NCI-H748 (cell line): ENCODE measurements at regions not wholly inside any gene's neighbourhood (a gene's known extent, or its start where the extent isn't known, plus 50 kb on each side); places are given as distances from the start of the nearest gene placed in this dataset.
"Not testable (repeated sequence)": the region's sequence is repeated elsewhere in the genome, so short reads cannot be mapped to it uniquely, and the experiment has no call there.

Source experiments
- DNase-seq: peaks from one replicate; lab custom pipeline; 2025; ENCODE audit not compliant: unreplicated experiment; lab: John Stamatoyannopoulos, UW

DNA sequence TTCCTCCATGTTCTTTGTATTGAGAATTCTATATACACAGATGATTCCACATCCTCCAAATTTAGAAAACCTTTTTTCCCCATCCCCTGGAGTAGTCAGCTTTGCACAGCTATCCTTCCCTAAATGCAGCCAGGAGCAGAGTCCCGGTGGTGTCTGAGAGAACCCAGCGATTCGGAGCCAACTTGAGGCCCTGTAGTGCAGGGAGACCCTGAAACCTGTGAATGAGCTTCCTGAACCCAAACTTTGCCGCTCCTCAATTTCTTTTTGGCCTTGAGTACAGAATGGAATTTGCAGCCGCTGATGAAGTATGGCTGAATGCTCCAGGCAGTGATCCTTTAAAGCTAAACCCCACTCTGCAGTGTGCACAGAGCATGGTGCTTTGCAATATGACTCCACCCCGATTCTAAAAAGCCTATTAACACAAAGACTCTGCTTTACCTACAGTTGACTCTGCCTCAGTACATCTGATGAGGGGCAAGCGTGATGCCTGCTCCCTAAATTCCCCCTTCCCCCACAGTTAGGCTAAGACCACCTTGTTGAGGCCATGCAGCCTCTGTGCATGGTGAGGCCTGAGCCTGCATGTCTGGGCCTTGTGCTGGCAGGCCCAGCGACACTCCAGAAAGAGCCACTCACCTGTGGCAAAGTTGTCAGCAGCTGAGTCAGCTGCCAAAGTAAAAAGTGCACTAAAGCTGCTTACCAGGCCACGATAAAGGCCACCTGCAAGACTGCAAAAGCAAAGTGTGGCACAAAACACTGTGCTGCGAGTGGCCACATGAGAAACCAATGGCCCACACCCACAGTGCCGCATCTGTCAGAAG lies 82.1 kb downstream of the PLEKHG1 start:
- DNase-seq = no peak

DNA sequence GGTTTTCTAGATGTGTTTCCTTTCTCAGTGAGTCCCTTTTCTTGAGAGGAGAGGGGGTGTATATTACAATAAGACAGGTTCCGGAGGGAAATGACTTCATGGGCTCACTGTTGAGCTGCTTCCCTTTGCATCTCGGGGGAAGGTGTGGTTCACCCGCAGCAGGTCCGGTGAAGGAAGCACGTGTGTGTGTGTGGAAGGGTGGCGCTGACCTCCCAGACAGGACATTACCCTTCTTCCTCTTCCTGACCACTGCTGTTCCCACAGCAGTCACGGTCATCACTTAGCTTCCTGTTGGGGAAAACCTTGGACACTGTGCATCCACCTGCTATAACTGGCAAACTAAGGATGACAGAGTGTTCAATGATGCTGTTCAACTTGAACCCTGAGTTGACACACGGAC lies 83.6 kb downstream of the PLEKHG1 start:
- no peak for DNase-seq

DNA sequence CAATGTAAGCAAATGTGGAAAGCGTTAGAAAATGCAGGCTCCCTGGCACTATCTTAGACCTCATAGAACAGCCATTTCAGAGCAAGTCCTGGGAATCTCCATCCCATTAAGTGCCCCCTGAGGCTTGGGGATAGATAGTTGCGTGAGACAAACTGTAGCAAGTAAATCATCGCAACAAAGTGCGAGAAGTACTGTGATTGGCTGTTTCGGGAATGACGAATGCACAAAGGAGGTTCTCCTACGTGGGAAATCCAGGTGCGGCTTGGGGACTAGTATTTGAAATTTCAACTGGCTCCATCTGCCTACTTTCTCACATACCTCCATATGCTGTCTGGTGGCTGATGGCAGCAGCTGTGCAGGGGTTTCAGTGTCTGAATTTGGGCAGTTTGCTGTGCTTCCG lies 84.5 kb downstream of the PLEKHG1 start:
- no peak for DNase-seq

DNA sequence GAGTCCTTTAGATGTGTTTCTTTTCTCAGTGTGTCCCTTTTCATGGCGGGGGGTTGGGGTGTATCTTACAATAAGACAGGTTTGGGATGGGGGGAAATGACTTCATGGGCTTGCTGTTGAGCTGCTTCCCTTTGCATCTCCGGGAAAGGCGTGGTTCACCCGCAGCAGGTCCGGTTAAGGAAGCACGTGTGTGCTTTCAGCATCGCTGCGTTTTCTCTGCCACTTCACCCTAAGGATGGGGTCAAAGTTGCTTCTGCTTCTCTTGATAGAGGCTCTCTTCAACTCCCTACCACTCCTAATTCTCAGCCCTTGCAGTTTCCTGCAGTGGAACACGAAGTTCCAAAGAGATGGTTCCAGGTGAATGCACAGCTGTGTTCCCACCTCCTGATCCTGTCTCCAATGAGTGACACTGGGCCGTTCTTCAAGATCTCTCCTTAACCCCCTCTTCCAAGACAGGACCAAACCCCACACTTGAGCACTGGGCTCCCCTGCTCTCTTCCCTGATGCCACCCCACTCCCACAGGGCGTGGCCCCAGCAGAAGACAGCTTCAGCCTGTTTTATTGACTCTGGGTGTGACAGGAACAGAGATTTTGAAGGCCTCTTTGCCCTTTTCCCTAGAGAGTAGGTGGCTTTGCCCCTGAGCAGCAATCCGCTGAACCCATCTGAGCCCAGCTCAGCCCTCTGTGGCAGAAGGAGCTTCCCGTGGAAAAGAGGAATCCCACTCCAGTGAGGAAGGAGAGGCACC lies 85.2 kb downstream of the PLEKHG1 start:
- no peak for DNase-seq

DNA sequence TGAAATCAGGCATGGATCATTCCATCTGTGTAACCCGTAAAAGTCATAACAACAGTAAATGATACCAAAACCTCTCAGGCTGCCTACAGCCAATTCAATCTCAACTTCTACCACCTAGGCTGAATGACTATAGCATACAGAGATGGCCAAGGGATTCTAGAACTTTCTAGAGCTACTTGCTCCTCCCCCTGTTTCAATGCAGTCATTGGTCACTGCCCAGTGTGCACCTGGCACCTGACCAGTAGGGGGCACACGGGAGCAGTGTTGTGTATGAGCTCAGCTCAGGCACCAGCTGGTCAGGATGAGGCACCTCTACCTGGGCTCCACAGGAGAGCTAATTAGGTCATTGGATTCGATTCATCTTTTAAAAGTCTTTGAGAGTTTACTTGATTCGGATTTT lies 86.2 kb downstream of the PLEKHG1 start:
- peak; percentile 81 for DNase-seq

DNA sequence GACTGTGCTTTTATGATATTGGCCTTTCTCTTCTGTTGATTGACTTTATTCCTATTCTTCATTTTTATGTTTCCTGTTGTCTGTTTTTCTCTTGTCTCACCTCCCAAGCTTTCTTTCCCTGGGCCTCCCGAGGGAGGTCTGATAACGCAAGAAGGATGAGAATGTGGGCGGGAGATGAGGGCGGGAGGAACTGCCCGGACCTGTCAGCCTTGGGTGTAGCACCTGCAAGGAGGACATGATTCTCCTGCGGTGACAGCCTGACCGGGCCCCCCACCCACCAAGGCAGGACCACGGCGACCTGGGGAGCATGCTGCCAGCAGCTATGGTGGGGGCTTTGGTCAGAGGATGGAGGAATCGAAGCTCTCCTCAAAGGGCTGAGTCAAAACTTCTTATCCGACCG lies 86.9 kb downstream of the PLEKHG1 start:
- no peak for DNase-seq

DNA sequence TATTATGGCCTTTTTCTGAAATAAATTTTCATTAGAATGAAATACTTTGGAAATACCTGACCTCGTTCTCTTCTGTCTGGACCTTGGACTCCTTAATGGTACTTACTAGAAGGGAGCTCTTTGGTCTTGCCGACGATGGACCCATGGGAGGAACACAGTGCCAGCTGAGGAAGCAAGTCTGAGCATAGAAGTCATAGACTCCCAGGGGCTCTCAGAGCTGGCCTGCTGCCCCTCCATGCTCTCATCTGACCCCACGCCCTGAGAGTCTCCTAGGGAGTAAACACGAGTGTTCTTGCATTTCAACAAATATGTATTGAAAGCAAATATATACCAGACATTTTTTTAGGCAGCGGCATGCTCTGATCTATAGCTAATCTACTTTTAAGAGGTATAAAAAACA lies 87.8 kb downstream of the PLEKHG1 start:
- DNase-seq = no peak

DNA sequence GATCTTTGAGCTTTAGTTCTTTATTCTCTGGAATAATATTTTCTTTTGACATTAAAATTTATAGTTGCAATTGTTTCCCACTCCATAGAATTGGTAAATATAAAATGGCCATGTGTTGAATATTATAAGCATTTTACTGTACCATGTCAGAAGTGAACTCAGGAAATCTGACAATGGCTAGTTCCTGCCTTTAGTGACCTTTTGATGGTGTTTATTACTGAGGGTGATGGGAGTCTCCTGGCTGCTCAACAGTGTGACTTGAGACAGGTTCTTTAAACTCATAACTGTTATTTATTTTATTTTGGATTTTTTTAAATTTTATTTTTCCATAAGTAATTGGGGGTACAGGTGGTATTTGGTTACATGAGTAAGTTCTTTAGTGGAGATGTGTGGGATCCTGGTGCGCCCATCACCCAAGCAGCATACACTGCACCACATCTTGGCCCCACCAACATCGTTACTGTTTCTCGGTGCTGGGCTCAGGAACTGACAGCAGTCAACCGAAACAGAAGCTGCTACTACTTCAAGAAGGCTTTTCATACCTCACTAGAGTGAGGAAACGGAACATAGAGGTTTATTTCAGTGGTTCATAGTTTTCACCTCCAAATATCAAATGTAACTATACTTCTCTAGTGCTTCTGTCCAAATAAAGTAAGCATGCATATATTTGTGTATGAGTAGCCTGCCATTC lies 90.4 kb downstream of the PLEKHG1 start:
- no peak for DNase-seq

DNA sequence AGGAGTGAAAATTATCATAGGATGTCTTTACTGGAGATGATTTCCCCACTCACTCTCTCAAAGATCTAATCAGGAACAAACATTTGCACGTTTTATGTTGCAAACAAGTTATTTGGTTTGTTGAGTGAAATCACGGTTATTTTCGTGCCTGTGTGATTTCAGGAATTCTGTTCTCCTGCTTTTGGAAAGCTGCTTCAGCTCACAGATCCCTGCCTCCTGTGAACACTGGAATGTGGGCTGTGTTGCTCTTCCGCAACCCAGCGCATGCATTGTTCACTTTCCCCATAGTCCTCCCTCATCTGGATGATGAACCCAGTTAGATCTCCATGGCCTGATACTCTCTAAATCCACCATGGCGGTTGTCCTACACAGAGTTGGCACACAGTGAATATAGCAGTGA lies 91.0 kb downstream of the PLEKHG1 start:
- DNase-seq = no peak

DNA sequence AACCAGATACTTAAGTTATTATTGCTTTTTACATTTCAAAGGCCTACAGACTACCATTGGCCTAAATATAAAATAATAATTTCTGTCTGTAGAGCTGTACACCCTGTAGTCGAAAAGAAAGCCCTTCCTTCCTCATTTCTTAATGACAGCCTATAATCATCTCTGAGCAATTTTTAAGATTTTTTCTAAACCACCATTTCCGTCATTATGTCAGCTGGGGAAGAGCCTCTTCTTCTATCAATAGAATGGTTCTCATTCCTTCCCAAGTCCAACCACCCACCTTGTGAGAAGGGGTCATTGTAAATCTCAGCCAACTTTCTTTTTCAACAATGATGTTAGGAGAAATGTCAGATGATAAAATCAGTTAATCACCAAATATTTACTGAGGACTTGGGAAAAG lies 91.8 kb downstream of the PLEKHG1 start:
- DNase-seq = no peak

DNA sequence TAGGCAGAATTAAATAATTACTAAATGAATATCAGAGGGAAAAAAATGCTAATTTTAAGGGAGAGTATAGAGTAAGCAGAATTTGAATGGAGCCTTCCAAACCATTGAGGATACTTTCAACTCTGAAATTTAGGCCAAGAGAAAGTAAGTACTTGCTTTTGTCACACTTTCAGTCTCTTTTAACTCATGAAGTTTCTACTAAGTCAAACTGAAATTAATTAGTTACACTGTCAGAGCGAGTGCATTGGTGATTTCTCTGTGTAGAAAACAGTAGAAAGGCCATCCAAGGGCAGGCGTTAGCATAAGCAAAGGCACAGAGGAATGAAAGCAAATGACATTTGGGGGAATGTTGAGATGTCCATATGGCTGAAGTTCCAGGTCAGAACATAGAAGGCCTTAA lies 92.9 kb downstream of the PLEKHG1 start:
- no peak for DNase-seq

DNA sequence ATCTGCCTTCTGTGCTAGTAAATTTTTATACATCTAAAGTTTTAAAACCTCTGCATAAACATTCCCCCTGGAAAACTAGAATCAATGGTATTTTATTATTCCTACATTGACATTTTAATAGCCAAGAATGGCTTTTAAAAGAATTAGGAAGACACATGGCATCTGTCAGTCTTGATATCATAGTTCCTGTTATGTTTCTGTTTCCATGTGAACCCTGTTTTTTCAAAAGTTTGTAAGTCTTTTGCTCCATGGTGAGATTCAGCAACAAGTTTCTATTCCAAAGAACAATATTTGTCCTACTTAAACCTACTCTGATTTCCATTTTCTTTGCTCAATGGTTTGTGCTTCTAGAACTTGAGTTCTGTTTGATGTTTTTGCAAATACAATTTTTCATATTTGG lies 95.2 kb downstream of the PLEKHG1 start:
- DNase-seq = no peak

DNA sequence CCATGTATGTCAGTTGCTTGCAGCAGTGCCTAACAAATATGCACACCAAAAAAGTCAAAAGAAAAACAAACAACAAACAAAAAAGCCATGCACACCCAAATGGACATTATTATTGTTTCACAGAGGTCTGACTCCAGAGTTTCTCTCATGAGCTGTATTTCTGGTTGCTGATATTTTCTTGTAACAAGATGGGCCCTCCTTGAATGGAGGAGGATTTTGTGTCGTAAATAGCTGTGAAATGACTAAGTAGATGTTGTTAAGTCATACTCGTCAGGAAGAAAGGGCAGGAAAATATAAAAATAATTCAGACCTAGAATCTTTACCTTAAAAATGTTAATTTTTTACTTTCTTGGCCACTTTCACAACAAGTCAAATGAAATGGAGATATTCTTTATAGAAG lies 96.0 kb downstream of the PLEKHG1 start:
- no peak for DNase-seq

DNA sequence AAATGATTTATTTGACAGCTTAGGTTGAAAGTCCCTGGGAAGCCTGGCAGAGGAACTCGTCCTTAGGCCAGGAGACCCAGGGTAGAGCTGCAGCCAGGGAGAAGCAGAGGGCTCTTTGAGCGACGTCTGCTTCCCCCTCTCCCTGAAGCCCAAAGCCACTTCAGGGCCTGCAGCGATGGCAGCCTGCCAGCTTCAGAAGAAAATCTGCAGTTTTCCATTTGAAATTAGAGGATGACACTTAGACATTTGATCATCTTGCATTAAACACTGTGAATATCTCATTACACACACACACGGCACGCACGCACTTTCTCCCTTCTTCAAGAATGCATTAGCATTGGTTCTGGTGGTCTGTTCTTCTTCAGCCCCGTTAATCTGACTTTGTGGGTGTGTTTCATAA lies 96.5 kb downstream of the PLEKHG1 start:
- peak; percentile 13 for DNase-seq

DNA sequence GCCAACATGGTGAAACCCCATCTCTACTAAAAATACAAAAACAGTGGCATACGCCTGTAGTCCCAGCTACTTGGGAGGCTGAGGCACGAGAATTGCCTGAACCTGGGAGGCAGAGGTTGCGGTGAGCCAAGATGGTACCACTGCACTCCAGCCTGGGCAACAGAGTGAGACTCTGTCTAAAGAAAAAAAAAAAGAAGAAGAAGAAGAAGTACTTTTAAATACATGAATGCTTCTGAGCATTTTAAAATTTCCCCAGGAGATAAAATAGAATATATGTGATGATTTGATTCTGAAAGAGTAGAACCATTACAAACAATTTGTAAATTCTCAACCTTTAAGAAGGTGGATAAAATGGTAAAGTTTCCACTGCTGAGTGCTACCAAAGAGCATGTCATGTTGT lies 97.2 kb downstream of the PLEKHG1 start:
- not testable (repeated sequence) for DNase-seq

DNA sequence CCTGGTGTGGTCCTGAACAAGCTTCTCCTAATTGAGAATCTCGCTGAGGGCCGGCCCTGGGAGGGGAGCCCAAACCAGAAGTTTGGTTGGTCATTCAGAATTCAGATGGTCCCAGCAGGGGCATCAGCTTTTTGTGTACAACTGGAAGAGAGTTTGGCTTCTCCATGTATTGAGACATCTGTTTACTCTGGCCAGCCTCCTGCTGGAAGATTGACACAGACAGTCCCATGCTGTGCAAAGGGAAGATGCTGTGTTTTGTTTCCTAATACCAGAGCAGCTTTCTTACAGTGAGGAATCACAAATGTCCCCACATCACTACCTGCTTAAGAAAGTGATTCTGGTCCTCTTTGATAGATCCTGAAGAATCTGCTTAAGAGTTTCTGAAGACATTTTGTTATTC lies 97.8 kb downstream of the PLEKHG1 start:
- peak; percentile 61 for DNase-seq

DNA sequence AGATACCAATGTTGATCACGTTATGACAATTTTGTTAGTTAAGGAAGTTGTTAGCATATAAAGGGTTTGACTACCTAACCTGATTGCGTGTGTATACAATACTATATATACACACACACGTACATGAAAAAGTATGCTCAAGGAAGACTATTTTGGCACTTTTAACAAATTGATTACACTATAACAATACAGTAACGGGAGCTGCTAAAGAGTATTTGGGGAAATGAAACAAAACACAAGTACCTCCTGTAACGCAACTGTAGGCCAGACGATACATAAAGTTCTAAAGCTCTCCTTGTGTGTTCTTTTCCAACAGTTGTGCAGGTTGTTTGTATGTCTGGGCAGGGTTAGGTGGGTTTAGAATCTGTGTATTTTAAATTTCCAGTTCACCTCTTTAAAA lies 98.7 kb downstream of the PLEKHG1 start:
- no peak for DNase-seq

DNA sequence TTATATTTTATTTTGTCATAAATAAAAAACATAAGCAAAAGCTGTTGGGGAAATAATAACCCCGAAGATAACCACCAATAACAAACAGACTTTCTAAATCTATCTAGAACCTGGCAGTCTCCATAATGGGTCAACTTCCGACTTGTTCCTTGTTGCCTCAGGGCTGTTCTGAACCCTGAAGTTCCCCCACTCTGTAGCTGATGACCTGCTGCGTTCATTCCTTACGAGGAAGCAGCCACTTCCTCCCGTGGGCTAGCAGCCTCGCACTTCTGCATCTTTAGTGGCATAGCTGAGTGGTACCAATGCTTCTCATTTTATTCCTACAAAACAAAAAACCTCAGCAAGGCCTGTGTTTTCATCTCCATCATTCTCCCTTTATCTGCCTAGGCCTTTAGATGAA lies 103.0 kb downstream of the PLEKHG1 start:
- DNase-seq = no peak

DNA sequence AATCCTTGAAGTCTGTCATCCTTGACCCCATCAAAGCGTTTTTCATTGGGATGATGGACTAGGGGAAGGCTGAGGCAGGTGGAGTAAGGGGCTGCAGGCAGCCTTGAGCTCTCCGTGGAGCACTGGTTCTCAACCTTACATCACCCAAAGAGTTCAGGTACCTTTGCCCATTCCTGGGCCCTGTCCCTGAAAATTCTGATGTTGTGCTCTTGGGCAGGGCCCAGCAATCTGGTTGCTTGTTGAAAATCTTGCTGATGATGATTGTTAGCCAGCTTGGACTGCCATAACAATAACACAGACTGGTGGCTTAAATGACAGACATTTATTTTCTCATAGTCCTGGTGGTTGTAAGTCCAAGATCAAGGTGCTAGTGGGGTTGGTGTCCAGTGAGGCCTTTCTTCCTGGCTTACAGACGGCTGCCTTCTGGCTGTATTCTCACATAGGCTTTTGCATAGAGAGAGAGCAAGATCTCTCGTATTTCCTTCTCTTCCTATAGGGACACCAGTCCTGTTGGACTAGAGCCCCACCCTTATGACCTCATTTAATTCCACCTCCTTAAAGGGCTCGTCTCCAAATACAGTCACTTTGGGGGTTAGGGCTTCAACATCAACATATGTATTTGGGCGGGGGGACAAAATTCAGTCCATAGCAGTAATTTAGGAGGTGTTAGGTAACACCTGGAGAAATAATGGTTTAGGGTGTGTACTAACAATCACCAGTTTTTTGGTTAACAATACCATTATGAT lies 104.9 kb downstream of the PLEKHG1 start:
- DNase-seq = peak; percentile 33

DNA sequence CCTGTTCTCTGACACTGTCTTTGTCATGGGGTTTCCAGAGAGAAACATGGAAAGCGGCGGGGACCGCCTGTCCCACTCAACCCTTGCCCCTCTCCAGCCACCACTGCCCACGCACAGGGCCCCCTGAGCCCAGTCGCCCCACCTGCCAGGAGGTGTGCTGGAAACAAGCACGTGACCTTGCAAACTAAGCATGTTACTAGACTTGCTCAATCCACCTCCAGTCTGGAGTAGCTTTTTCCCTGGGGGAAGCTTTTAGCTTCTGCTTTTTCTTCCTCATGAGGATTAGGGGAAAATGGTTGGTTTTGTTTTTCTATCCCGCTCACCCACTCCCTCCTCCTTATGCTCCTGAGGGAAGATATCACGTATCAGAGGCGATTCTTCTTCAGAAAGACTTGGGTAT lies 105.7 kb downstream of the PLEKHG1 start:
- no peak for DNase-seq

DNA sequence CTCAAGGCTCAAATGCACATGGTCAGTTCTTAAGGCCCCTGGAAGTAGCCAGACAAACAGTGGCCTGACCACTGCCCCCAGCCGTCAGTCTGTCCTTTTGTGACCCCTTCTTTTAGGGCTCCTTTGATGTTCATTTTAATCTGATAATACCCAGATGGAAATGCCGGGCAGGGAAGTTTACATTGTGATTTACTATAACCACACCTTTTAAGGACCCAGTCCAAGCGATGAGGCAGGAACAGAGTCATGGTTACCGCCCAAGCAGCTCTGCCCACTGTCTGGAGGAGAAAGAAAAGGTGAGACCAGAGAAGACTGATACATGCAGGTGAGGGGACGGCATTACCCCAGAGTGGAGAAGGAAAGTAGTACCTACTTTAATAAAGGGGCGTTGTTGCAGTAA lies 110.6 kb downstream of the PLEKHG1 start:
- DNase-seq = peak; percentile 9
